A673 (cell line): ENCODE measurements at regions not wholly inside any gene's neighbourhood (a gene's known extent, or its start where the extent isn't known, plus 50 kb on each side); places are given as distances from the start of the nearest gene placed in this dataset.

Experiments
- BruUV-seq: library from RNA; stranded (reverse); fragments of 400-500 nt; replicated peaks from 2 replicates; lab custom pipeline; 2021; lab: Mats Ljungman, UMichigan
- CTCF ChIA-PET: fragments of 300-600 bp; sonication (Branson Sonifier 250); formaldehyde crosslinking; loops from one replicate; lab custom pipeline; 2022; ENCODE audit warnings: antibody characterized with exemption; lab: Charles Lee
- POLR2A ChIA-PET: fragments of 300-600 bp; sonication (Branson Sonifier 250); formaldehyde crosslinking; loops from one replicate; lab custom pipeline; 2022; ENCODE audit warnings: antibody characterized with exemption; ENCODE audit not compliant: low non-redundant PET; lab: Charles Lee
- DNase-seq: peaks from one replicate; pipeline ENCODE4 v3.0.0-alpha.2; 2015; ENCODE audit warnings: low spot score
- H3K27ac ChIP-seq: fragments of 200-600 bp; sonication (generic); 2 replicates; pipeline ENCODE4 v1.5.1; 2016; ENCODE audit warnings: mixed run types, low read depth, mild to moderate bottlenecking, mixed read lengths, antibody characterized with exemption, low read length; ENCODE audit not compliant: poor library complexity, severe bottlenecking
- H3K27me3 ChIP-seq: fragments of 200-600 bp; sonication (generic); replicated peaks from 2 replicates; pipeline ENCODE4 v1.6.1; 2017; ENCODE audit warnings: mixed run types, low read depth, mild to moderate bottlenecking, mixed read lengths, antibody characterized with exemption, low read length; ENCODE audit not compliant: insufficient read depth, poor library complexity
- H3K36me3 ChIP-seq: fragments of 200-600 bp; sonication (generic); 2 replicates; pipeline ENCODE4 v1.6.1; 2016; ENCODE audit warnings: mixed run types, mild to moderate bottlenecking, mixed read lengths, antibody characterized with exemption, low read length; ENCODE audit not compliant: insufficient read depth, poor library complexity, severe bottlenecking
- H3K4me1 ChIP-seq: fragments of 200-600 bp; sonication (generic); 2 replicates; pipeline ENCODE4 v1.6.1; 2017; ENCODE audit warnings: mixed run types, mild to moderate bottlenecking, mixed read lengths, antibody characterized with exemption, low read length; ENCODE audit not compliant: insufficient read depth, poor library complexity, severe bottlenecking
- H3K4me3 ChIP-seq: fragments of 200-600 bp; sonication (generic); 2 replicates; pipeline ENCODE4 v1.5.1; 2016; ENCODE audit warnings: low read depth, mixed run types, mild to moderate bottlenecking, mixed read lengths, low read length; ENCODE audit not compliant: poor library complexity, severe bottlenecking
- H3K9me3 ChIP-seq: fragments of 200-600 bp; sonication (generic); 2 replicates; pipeline ENCODE4 v1.6.1; 2016; ENCODE audit warnings: mixed run types, low read depth, mild to moderate bottlenecking, mixed read lengths, antibody characterized with exemption, low read length; ENCODE audit not compliant: poor library complexity, severe bottlenecking
- EZH2 ChIP-seq: fragments of 200-600 bp; sonication (generic); IDR thresholded peaks from 2 replicates; pipeline ENCODE4 v1.6.1; 2017; ENCODE audit warnings: borderline replicate concordance, low read depth, mild to moderate bottlenecking, mixed read lengths, antibody characterized with exemption, low read length; ENCODE audit not compliant: poor library complexity, severe bottlenecking
- intact Hi-C: fragments of 100-400 bp; cut with micrococcal nuclease; formaldehyde crosslinking; loops from one replicate; pipeline ENCODE4 v1.10.0; 2022; ENCODE audit not compliant: unreplicated experiment
- TF ChIP-seq, protein P1 (sequence below): fragments of 300-800, 200-600 bp; sonication (generic); conservative IDR thresholded peaks from 2 replicates; pipeline ENCODE4 v1.5.1; 2017; ENCODE audit warnings: low read depth, mild to moderate bottlenecking, antibody characterized with exemption, low read length, moderate library complexity, mixed read lengths

DNA sequence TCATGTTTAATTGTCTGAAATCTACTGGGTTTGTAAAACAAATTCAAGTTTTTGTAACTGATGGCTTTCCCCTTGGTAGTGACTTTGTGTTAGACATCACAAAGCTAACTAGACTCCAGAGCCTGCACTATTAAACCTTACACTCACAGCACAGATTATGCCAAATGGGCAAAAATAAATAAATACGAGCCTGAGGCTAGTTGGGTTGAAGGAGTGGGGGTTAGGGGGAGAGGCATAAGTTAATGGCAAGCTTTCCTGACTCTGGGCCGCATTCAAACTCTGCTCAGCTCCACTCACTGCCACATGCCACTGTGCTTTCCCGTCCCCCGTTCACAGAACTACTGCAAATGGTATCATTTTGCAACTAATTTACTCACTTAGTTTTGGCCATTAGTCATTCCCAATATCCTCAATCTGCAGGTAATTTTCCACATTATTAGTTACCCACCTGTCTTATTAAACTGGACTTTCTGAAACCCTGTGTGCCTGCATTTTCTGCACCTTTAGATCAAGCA is 1079.9 kb upstream of the PIK3C3 start:
- BruUV-seq = no TSS peak
- DNase-seq = no peak
- intact Hi-C loops = no loop called here

DNA sequence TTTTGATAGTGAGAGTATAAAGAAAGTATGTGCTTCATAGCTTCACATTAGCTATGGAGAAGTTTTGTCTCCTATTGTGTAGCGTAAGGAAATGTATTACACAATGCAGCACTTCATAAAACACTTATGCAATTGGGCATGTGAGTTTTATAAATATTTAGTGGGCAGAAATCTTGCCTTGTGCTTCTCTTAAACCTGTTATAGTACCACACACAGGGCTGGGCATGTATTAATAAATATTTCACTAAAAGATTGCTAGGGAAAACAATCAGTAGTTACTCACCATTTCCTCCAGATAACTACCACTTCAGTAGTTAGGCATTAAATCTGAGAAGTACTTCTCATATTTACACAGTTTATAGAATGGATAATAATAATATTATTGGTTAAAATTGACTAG is 1080.8 kb upstream of the PIK3C3 start:
- Histone ChIP-seq H3K27me3 (no peaks in the 10 kb centered on the region), H3K36me3 (no peaks in the 10 kb centered on the region), H3K27ac (no peak overlapping the region), H3K9me3 (peaks cover 3% of the 10 kb centered on the region), H3K4me1 (no peaks in the 10 kb centered on the region), H3K4me3 (no peak overlapping the region)
- TF ChIP-seq EZH2 = no peak
- TF ChIP-seq, protein P1, sequence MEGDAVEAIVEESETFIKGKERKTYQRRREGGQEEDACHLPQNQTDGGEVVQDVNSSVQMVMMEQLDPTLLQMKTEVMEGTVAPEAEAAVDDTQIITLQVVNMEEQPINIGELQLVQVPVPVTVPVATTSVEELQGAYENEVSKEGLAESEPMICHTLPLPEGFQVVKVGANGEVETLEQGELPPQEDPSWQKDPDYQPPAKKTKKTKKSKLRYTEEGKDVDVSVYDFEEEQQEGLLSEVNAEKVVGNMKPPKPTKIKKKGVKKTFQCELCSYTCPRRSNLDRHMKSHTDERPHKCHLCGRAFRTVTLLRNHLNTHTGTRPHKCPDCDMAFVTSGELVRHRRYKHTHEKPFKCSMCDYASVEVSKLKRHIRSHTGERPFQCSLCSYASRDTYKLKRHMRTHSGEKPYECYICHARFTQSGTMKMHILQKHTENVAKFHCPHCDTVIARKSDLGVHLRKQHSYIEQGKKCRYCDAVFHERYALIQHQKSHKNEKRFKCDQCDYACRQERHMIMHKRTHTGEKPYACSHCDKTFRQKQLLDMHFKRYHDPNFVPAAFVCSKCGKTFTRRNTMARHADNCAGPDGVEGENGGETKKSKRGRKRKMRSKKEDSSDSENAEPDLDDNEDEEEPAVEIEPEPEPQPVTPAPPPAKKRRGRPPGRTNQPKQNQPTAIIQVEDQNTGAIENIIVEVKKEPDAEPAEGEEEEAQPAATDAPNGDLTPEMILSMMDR = no peak
- DNase-seq = no peak
- POLR2A ChIA-PET = no interaction called here
- BruUV-seq = no TSS peak
- CTCF ChIA-PET = no interaction called here
- intact Hi-C loops = no loop called here

More for the DNA sequence above, 1079.9 kb upstream of the PIK3C3 start:
- ChIA-PET CTCF (no interaction called here), POLR2A (no interaction called here)
- Histone ChIP-seq H3K27me3 (no peaks in the 10 kb centered on the region), H3K9me3 (peaks cover 3% of the 10 kb centered on the region), H3K4me1 (no peaks in the 10 kb centered on the region), H3K36me3 (no peaks in the 10 kb centered on the region), H3K4me3 (no peak overlapping the region), H3K27ac (no peak overlapping the region)
- no peak for TF ChIP-seq EZH2
- TF ChIP-seq, protein P1 = no peak

DNA sequence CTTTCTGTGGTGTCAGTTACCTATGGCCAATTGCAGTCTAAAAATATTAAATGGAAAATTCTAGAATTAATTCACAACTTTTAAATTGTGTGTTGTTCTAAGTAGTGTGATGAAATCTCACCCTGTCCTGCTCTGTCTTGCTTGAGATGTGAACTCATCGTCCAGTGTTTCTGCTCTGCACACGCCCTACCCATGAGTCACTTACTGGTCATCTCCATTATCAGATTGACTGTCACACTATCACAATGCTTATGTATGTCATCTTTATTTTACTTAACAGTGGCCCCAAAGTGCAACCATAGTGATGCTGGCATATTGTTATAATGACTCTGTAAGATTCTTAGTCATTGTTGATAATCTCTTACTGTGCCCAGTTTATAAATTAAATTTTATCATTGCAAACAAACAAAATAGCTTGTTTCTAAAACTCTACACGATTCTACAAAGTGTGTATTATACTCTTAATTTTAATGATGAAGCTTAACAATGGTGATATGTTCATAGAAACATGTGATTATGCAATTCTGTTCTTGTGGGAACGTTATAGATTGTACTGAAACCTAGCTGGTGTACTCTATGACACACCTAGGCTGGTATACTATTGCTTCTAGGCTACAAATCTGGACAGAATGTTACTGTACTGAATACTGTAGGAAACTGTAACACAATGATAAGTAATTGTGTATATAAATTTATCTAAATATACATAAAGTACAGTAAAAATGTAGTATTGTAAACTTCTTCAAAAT is 1086.8 kb upstream of the PIK3C3 start:
- no peak overlapping the region for H3K4me3 ChIP-seq
- ChIA-PET CTCF (no interaction called here), POLR2A (no interaction called here)
- intact Hi-C loops = no loop called here
- H3K27ac ChIP-seq = no peak overlapping the region
- DNase-seq = no peak
- H3K27me3 ChIP-seq = no peaks in the 10 kb centered on the region
- TF ChIP-seq, protein P1 = no peak
- TF ChIP-seq EZH2 = no peak
- peaks cover 3% of the 10 kb centered on the region for H3K9me3 ChIP-seq
- no peaks in the 10 kb centered on the region for H3K36me3 ChIP-seq
- BruUV-seq = no TSS peak
- no peaks in the 10 kb centered on the region for H3K4me1 ChIP-seq
